H4 (cell line): ENCODE measurements at regions not wholly inside any gene's neighbourhood (a gene's known extent, or its start where the extent isn't known, plus 50 kb on each side); places are given as distances from the start of the nearest gene placed in this dataset.
A peak's percentile ranks its signal among the peaks of the same experiment; 100 is the strongest.
"Not testable (repeated sequence)": the region's sequence is repeated elsewhere in the genome, so short reads cannot be mapped to it uniquely, and the experiment has no call there.

Experiments
- DNase-seq: peaks from one replicate; pipeline ENCODE4 v3.0.0-alpha.2; 2015; ENCODE audit warnings: low spot score

- DNase-seq, result not testable (repeated sequence)
These were observed 367.9 kb upstream of the SEMA3C start for GRCh38 chr7:81286754-81287153.

GRCh38 chr7:81285142-81285871 is 366.5 kb upstream of the SEMA3C start:
- peak; percentile 91 for DNase-seq

- peak; percentile 79 for DNase-seq
These were observed 365.7 kb upstream of the SEMA3C start for GRCh38 chr7:81284576-81284975.

- no peak for DNase-seq
These were observed 361.7 kb upstream of the SEMA3C start for GRCh38 chr7:81280531-81280930.

GRCh38 chr7:81277691-81278090 is 358.8 kb upstream of the SEMA3C start:
- no peak for DNase-seq

GRCh38 chr7:81273601-81274397 is 354.9 kb upstream of the SEMA3C start:
- DNase-seq, result no peak

GRCh38 chr7:81272176-81272575 is 353.3 kb upstream of the SEMA3C start:
- no peak for DNase-seq

GRCh38 chr7:81268551-81268950 is 349.7 kb upstream of the SEMA3C start:
- peak; percentile 64 for DNase-seq

GRCh38 chr7:81267508-81267907 is 348.7 kb upstream of the SEMA3C start:
- DNase-seq, result peak; percentile 76

- DNase-seq, result peak; percentile 68
These were observed 345.3 kb upstream of the SEMA3C start for GRCh38 chr7:81264116-81264515.

GRCh38 chr7:81260152-81260551 is 341.3 kb upstream of the SEMA3C start:
- no peak for DNase-seq

- peak; percentile 42 for DNase-seq
These were observed 338.1 kb upstream of the SEMA3C start for GRCh38 chr7:81256991-81257390.

- DNase-seq, result no peak
These were observed 329.6 kb upstream of the SEMA3C start for GRCh38 chr7:81248420-81248819.

- not testable (repeated sequence) for DNase-seq
These were observed 328.5 kb upstream of the SEMA3C start for GRCh38 chr7:81247364-81247763.

- DNase-seq, result no peak
These were observed 326.5 kb upstream of the SEMA3C start for GRCh38 chr7:81245353-81245752.

- peak; percentile 65 for DNase-seq
These were observed 325.4 kb upstream of the SEMA3C start for GRCh38 chr7:81244224-81244623.

- DNase-seq, result no peak
These were observed 317.7 kb upstream of the SEMA3C start for GRCh38 chr7:81236560-81236959.

GRCh38 chr7:81235997-81236396 is 317.1 kb upstream of the SEMA3C start:
- DNase-seq, result no peak

- no peak for DNase-seq
These were observed 316.0 kb upstream of the SEMA3C start for GRCh38 chr7:81234896-81235295.

- no peak for DNase-seq
These were observed 314.5 kb upstream of the SEMA3C start for GRCh38 chr7:81233208-81233940.

- no peak for DNase-seq
These were observed 313.4 kb upstream of the SEMA3C start for GRCh38 chr7:81232084-81232799.

- DNase-seq, result no peak
These were observed 312.5 kb upstream of the SEMA3C start for GRCh38 chr7:81231301-81231838.
